ENCODE measurements at regions not wholly inside any gene's neighbourhood (a gene's known extent, or its start where the extent isn't known, plus 50 kb on each side); places are given as distances from the start of the nearest gene placed in this dataset.
"Not testable (repeated sequence)": the region's sequence is repeated elsewhere in the genome, so short reads cannot be mapped to it uniquely, and the experiment has no call there.

- Histone ChIP-seq H3K9me3 (replicated peaks; ENCODE audit: insufficient read depth, low read length) (no peaks in the 10 kb centered on the region; the same call in 1 of the 2 replicates), H4K20me1 (ENCODE audit: insufficient read depth, low read length) (no peaks in the 10 kb centered on the region), H3K27me3 (replicated peaks; ENCODE audit: insufficient read depth, low read length) (no peaks in the 10 kb centered on the region), H3K27ac (ENCODE audit: low read length) (no peak overlapping the region), H3K36me3 (replicated peaks; ENCODE audit: insufficient read depth, low read length) (no peaks in the 10 kb centered on the region), H3K4me3 (ENCODE audit: low read length) (no peak overlapping the region), H3K9me2 (replicated peaks; ENCODE audit: insufficient read depth, low read length) (no peaks in the 10 kb centered on the region), H2AFZ (ENCODE audit: low read length) (no peak overlapping the region), H3F3A (ENCODE audit: insufficient read depth, low read length) (no peaks in the 10 kb centered on the region), H3K4me2 (ENCODE audit: low read depth, low read length) (no peak overlapping the region), H3K79me2 (ENCODE audit: low read length) (no peaks in the 10 kb centered on the region), H3K4me1 (ENCODE audit: low read length) (no peaks in the 10 kb centered on the region), H3K9ac (ENCODE audit: low read length) (no peak overlapping the region)
- no peak for DNase-seq
- TF ChIP-seq, protein P1, sequence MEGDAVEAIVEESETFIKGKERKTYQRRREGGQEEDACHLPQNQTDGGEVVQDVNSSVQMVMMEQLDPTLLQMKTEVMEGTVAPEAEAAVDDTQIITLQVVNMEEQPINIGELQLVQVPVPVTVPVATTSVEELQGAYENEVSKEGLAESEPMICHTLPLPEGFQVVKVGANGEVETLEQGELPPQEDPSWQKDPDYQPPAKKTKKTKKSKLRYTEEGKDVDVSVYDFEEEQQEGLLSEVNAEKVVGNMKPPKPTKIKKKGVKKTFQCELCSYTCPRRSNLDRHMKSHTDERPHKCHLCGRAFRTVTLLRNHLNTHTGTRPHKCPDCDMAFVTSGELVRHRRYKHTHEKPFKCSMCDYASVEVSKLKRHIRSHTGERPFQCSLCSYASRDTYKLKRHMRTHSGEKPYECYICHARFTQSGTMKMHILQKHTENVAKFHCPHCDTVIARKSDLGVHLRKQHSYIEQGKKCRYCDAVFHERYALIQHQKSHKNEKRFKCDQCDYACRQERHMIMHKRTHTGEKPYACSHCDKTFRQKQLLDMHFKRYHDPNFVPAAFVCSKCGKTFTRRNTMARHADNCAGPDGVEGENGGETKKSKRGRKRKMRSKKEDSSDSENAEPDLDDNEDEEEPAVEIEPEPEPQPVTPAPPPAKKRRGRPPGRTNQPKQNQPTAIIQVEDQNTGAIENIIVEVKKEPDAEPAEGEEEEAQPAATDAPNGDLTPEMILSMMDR (IDR thresholded peaks at IDR 0.05; ENCODE audit: low read length), result no peak
- no peak for TF ChIP-seq EZH2 (optimal IDR thresholded peaks at IDR 0.05; ENCODE audit: low read depth, low read length)
- TF ChIP-seq EZH2phosphoT487 (IDR thresholded peaks at IDR 0.05; ENCODE audit: low read length), result no peak
Measured at GRCh38 chr11:50214376-50214775, 181.7 kb downstream of the OR4C45 start.

GRCh38 chr11:50220651-50221050, 188.0 kb downstream of the OR4C45 start:
- Histone ChIP-seq H3K79me2 (ENCODE audit: low read length) (no peaks in the 10 kb centered on the region), H2AFZ (ENCODE audit: low read length) (peak overlapping the region; percentile 46; the same call in 1 of the 2 replicates), H3K9me3 (replicated peaks; ENCODE audit: insufficient read depth, low read length) (no peaks in the 10 kb centered on the region; the same call in 1 of the 2 replicates), H3K36me3 (replicated peaks; ENCODE audit: insufficient read depth, low read length) (no peaks in the 10 kb centered on the region), H3K4me3 (ENCODE audit: low read length) (peak overlapping the region; percentile 48), H3K27me3 (replicated peaks; ENCODE audit: insufficient read depth, low read length) (no peaks in the 10 kb centered on the region), H3K4me2 (ENCODE audit: low read depth, low read length) (peak overlapping the region; percentile 68), H3K4me1 (ENCODE audit: low read length) (peaks cover 4% of the 10 kb centered on the region), H4K20me1 (ENCODE audit: insufficient read depth, low read length) (no peaks in the 10 kb centered on the region), H3K9me2 (replicated peaks; ENCODE audit: insufficient read depth, low read length) (no peaks in the 10 kb centered on the region), H3F3A (ENCODE audit: insufficient read depth, low read length) (peaks cover 7% of the 10 kb centered on the region; the same call in 1 of the 2 replicates), H3K27ac (ENCODE audit: low read length) (peak overlapping the region; percentile 44; the same call in 1 of the 2 replicates), H3K9ac (ENCODE audit: low read length) (no peak overlapping the region)
- peak; percentile 55 for DNase-seq
- TF ChIP-seq EZH2phosphoT487 (IDR thresholded peaks at IDR 0.05; ENCODE audit: low read length), result no peak
- TF ChIP-seq, protein P1 (IDR thresholded peaks at IDR 0.05; ENCODE audit: low read length), result no peak
- TF ChIP-seq EZH2 (optimal IDR thresholded peaks at IDR 0.05; ENCODE audit: low read depth, low read length), result no peak

DNA sequence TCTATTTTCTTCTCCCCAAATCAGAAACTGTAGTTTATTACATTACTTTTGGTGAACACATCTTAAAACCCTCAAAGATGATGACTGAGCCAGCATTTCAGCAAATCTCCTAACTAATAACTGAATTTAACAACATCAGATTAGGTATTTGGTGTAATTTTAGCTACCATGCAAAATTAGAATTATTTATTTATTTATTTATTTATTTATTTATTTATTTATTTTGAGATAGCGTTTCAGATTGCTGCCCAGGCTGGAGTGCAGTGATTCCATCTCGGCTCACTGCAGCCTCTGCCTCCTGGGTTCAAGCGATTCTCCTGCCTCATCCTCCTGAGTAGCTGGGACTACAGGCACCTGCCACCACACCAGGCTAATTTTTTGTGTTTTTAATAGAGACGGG, 205.7 kb downstream of the OR4C45 start:
- not testable (repeated sequence) for DNase-seq; H3K27ac ChIP-seq (ENCODE audit: low read length)

GRCh38 chr11:50246183-50246582, 213.5 kb downstream of the OR4C45 start:
- DNase-seq, result no peak
- H3K27me3 ChIP-seq (replicated peaks; ENCODE audit: insufficient read depth, low read length), result no peaks in the 10 kb centered on the region
- no peaks in the 10 kb centered on the region for H4K20me1 ChIP-seq (ENCODE audit: insufficient read depth, low read length)
- no peaks in the 10 kb centered on the region for H3K79me2 ChIP-seq (ENCODE audit: low read length)
- H3K9me3 ChIP-seq (replicated peaks; ENCODE audit: insufficient read depth, low read length), result no peaks in the 10 kb centered on the region
- no peak overlapping the region for H3K4me2 ChIP-seq (ENCODE audit: low read depth, low read length)
- H2AFZ ChIP-seq (ENCODE audit: low read length), result no peak overlapping the region
- no peaks in the 10 kb centered on the region for H3F3A ChIP-seq (ENCODE audit: insufficient read depth, low read length)
- H3K9ac ChIP-seq (ENCODE audit: low read length), result no peak overlapping the region
- no peaks in the 10 kb centered on the region for H3K9me2 ChIP-seq (replicated peaks; ENCODE audit: insufficient read depth, low read length)
- TF ChIP-seq, protein P1 (IDR thresholded peaks at IDR 0.05; ENCODE audit: low read length), result no peak
- TF ChIP-seq EZH2 (optimal IDR thresholded peaks at IDR 0.05; ENCODE audit: low read depth, low read length) (no peak), EZH2phosphoT487 (IDR thresholded peaks at IDR 0.05; ENCODE audit: low read length) (no peak)
- no peak overlapping the region for H3K27ac ChIP-seq (ENCODE audit: low read length)
- H3K36me3 ChIP-seq (replicated peaks; ENCODE audit: insufficient read depth, low read length), result no peaks in the 10 kb centered on the region
- H3K4me3 ChIP-seq (ENCODE audit: low read length), result no peak overlapping the region
- H3K4me1 ChIP-seq (ENCODE audit: low read length), result no peaks in the 10 kb centered on the region

More for the DNA sequence above, 205.7 kb downstream of the OR4C45 start:
- H3F3A ChIP-seq (ENCODE audit: insufficient read depth, low read length); H3K36me3 ChIP-seq (replicated peaks; ENCODE audit: insufficient read depth, low read length); H3K9me2 ChIP-seq (replicated peaks; ENCODE audit: insufficient read depth, low read length); H3K27me3 ChIP-seq (replicated peaks; ENCODE audit: insufficient read depth, low read length); H3K9me3 ChIP-seq (replicated peaks; ENCODE audit: insufficient read depth, low read length); H2AFZ ChIP-seq (ENCODE audit: low read length); H3K9ac ChIP-seq (ENCODE audit: low read length); H3K4me1 ChIP-seq (ENCODE audit: low read length); H4K20me1 ChIP-seq (ENCODE audit: insufficient read depth, low read length); H3K79me2 ChIP-seq (ENCODE audit: low read length); H3K4me2 ChIP-seq (ENCODE audit: low read depth, low read length); H3K4me3 ChIP-seq (ENCODE audit: low read length): not testable (repeated sequence)

Data from MM.1S (cell line).